Subcutaneous abdominal adipose tissue (tissue), 5 donors: ENCODE measurements at regions not wholly inside any gene's neighbourhood (a gene's known extent, or its start where the extent isn't known, plus 50 kb on each side); places are given as distances from the start of the nearest gene placed in this dataset.

Source experiments
- H3K27ac ChIP-seq: one replicate; pipeline ENCODE4 v1.7.0; 2013; ENCODE audit warnings: low read depth, mild to moderate bottlenecking, inconsistent platforms, low read length, moderate library complexity
- H3K27me3 ChIP-seq, 5 donors: one replicate each; pipeline ENCODE4 v1.7.0; 2013; ENCODE audit warnings: low read length in 5 of 5, inconsistent platforms in 1 of 5; ENCODE audit not compliant: control insufficient read depth in 5 of 5, insufficient read depth in 4 of 5
- H3K36me3 ChIP-seq, 5 donors: one replicate each; pipeline ENCODE4 v1.7.0; 2013; ENCODE audit warnings: low read length in 5 of 5; ENCODE audit not compliant: control insufficient read depth in 5 of 5, insufficient read depth in 5 of 5
- H3K4me1 ChIP-seq, 5 donors: one replicate each; pipeline ENCODE4 v1.7.0; 2013; ENCODE audit warnings: low read length in 5 of 5, mild to moderate bottlenecking in 3 of 5, moderate library complexity in 1 of 5; ENCODE audit not compliant: control insufficient read depth in 5 of 5, insufficient read depth in 5 of 5
- H3K4me3 ChIP-seq, 5 donors: one replicate each; pipeline ENCODE4 v1.7.0; 2013; ENCODE audit warnings: low read length in 5 of 5, low read depth in 1 of 5
- H3K9ac ChIP-seq, 5 donors: one replicate each; pipeline ENCODE4 v1.7.0; 2013; ENCODE audit warnings: low read length in 5 of 5, mild to moderate bottlenecking in 4 of 5, moderate library complexity in 3 of 5
- H3K9me3 ChIP-seq, 5 donors: one replicate each; pipeline ENCODE4 v1.7.0; 2013; ENCODE audit warnings: low read length in 5 of 5; ENCODE audit not compliant: control insufficient read depth in 5 of 5
- donor health status: healthy.
- donor health status: healthy.
- donor health status: healthy.
- donor health status: healthy.
- donor health status: healthy.

- peaks cover 0 to 6% (median 0%) of the 10 kb centered on the region in 5 donors for H3K9me3 ChIP-seq
- no peaks in the 10 kb centered on the region for H3K27me3 ChIP-seq
- H3K4me3 ChIP-seq: no peak overlapping the region
- peak overlapping the region; percentile 21 for H3K27ac ChIP-seq
- no peaks in the 10 kb centered on the region for H3K36me3 ChIP-seq
- H3K4me1 ChIP-seq: peaks cover 2 to 23% (median 10%) of the 10 kb centered on the region in 5 donors
- H3K9ac ChIP-seq: no peak overlapping the region
Observed at GRCh38 chr14:94974893-94975292, 182.4 kb downstream of the DICER1 start.

GRCh38 chr14:94974422-94974821 lies 182.9 kb downstream of the DICER1 start:
- Histone ChIP-seq H3K9ac (no peak overlapping the region), H3K9me3 (peaks cover 0 to 6% (median 0%) of the 10 kb centered on the region in 5 donors), H3K27ac (no peak overlapping the region), H3K27me3 (no peaks in the 10 kb centered on the region), H3K4me1 (peaks cover 2 to 23% (median 10%) of the 10 kb centered on the region in 5 donors), H3K4me3 (no peak overlapping the region), H3K36me3 (no peaks in the 10 kb centered on the region)

- Histone ChIP-seq H3K27me3 (no peaks in the 10 kb centered on the region), H3K36me3 (no peaks in the 10 kb centered on the region), H3K4me3 (peak overlapping the region in 4 of 5 donors; percentile 19 to 43 (median 32)), H3K4me1 (peaks cover 2 to 23% (median 10%) of the 10 kb centered on the region in 5 donors), H3K9ac (peak overlapping the region in 3 of 5 donors; percentile 4 to 53 (median 37)), H3K9me3 (peaks cover 0 to 6% (median 0%) of the 10 kb centered on the region in 5 donors), H3K27ac (peak overlapping the region; percentile 79)
Observed at GRCh38 chr14:94971750-94972149, 185.6 kb downstream of the DICER1 start.

GRCh38 chr14:94970941-94971730 lies 186.2 kb downstream of the DICER1 start:
- H3K9me3 ChIP-seq: peaks cover 0 to 6% (median 0%) of the 10 kb centered on the region in 5 donors
- H3K4me1 ChIP-seq: peaks cover 2 to 23% (median 10%) of the 10 kb centered on the region in 5 donors
- no peaks in the 10 kb centered on the region for H3K27me3 ChIP-seq
- peak overlapping the region in 1 of 5 donors; percentile 43 for H3K4me3 ChIP-seq
- peak overlapping the region in 3 of 5 donors; percentile 4 to 53 (median 37) for H3K9ac ChIP-seq
- H3K27ac ChIP-seq: peak overlapping the region; percentile 79
- no peaks in the 10 kb centered on the region for H3K36me3 ChIP-seq

- Histone ChIP-seq H3K27me3 (no peaks in the 10 kb centered on the region), H3K9ac (no peak overlapping the region), H3K4me3 (no peak overlapping the region), H3K36me3 (no peaks in the 10 kb centered on the region), H3K9me3 (peaks cover 0 to 6% (median 0%) of the 10 kb centered on the region in 5 donors), H3K4me1 (peaks cover 2 to 14% (median 9%) of the 10 kb centered on the region in 5 donors), H3K27ac (no peak overlapping the region)
Observed at GRCh38 chr14:94969766-94970165, 187.6 kb downstream of the DICER1 start.

GRCh38 chr14:94966868-94967267 lies 190.5 kb downstream of the DICER1 start:
- Histone ChIP-seq H3K27ac (no peak overlapping the region), H3K36me3 (no peaks in the 10 kb centered on the region), H3K9ac (no peak overlapping the region), H3K9me3 (peaks cover 0 to 6% (median 0%) of the 10 kb centered on the region in 5 donors), H3K4me1 (peaks cover 0 to 5% (median 4%) of the 10 kb centered on the region in 5 donors), H3K27me3 (peaks cover 0 to 3% (median 0%) of the 10 kb centered on the region in 5 donors), H3K4me3 (no peak overlapping the region)

- no peak overlapping the region for H3K27ac ChIP-seq
- no peak overlapping the region for H3K4me3 ChIP-seq
- no peaks in the 10 kb centered on the region for H3K36me3 ChIP-seq
- H3K27me3 ChIP-seq: peaks cover 0 to 7% (median 0%) of the 10 kb centered on the region in 5 donors
- peaks cover 0 to 2% (median 0%) of the 10 kb centered on the region in 5 donors for H3K4me1 ChIP-seq
- no peak overlapping the region for H3K9ac ChIP-seq
- H3K9me3 ChIP-seq: peaks cover 0 to 5% (median 0%) of the 10 kb centered on the region in 5 donors
Observed at GRCh38 chr14:94966344-94966743, 191.0 kb downstream of the DICER1 start.

GRCh38 chr14:94965551-94966313 lies 191.6 kb downstream of the DICER1 start:
- no peak overlapping the region for H3K4me3 ChIP-seq
- no peak overlapping the region for H3K27ac ChIP-seq
- peaks cover 0 to 7% (median 0%) of the 10 kb centered on the region in 5 donors for H3K27me3 ChIP-seq

GRCh38 chr14:94964931-94965330 lies 192.4 kb downstream of the DICER1 start:
- Histone ChIP-seq H3K9ac (no peak overlapping the region), H3K27me3 (peaks cover 0 to 7% (median 0%) of the 10 kb centered on the region in 5 donors), H3K9me3 (no peaks in the 10 kb centered on the region), H3K4me3 (no peak overlapping the region), H3K4me1 (peaks cover 0 to 10% (median 9%) of the 10 kb centered on the region in 5 donors), H3K27ac (no peak overlapping the region), H3K36me3 (no peaks in the 10 kb centered on the region)

More at GRCh38 chr14:94965551-94966313, 191.6 kb downstream of the DICER1 start:
- Histone ChIP-seq H3K36me3 (no peaks in the 10 kb centered on the region), H3K9ac (no peak overlapping the region), H3K9me3 (peaks cover 0 to under 1% (median 0%) of the 10 kb centered on the region in 5 donors), H3K4me1 (peaks cover 0 to 2% (median 1%) of the 10 kb centered on the region in 5 donors)
